T-helper 1 cell treated with Interleukin-12 subunit alpha and Interleukin-12 subunit beta and Interleukin-4 antibody, amounts not matched to agents 30 ng/mL and 1 ng/mL, for 36 hours (primary cell): ENCODE measurements at regions not wholly inside any gene's neighbourhood (a gene's known extent, or its start where the extent isn't known, plus 50 kb on each side); places are given as distances from the start of the nearest gene placed in this dataset.
"Not testable (repeated sequence)": the region's sequence is repeated elsewhere in the genome, so short reads cannot be mapped to it uniquely, and the experiment has no call there.

ENCODE experiments used
- intact Hi-C: fragments of 100-400 bp; cut with micrococcal nuclease; formaldehyde crosslinking; loops from one replicate; pipeline ENCODE4 v1.15.1; 2024

DNA sequence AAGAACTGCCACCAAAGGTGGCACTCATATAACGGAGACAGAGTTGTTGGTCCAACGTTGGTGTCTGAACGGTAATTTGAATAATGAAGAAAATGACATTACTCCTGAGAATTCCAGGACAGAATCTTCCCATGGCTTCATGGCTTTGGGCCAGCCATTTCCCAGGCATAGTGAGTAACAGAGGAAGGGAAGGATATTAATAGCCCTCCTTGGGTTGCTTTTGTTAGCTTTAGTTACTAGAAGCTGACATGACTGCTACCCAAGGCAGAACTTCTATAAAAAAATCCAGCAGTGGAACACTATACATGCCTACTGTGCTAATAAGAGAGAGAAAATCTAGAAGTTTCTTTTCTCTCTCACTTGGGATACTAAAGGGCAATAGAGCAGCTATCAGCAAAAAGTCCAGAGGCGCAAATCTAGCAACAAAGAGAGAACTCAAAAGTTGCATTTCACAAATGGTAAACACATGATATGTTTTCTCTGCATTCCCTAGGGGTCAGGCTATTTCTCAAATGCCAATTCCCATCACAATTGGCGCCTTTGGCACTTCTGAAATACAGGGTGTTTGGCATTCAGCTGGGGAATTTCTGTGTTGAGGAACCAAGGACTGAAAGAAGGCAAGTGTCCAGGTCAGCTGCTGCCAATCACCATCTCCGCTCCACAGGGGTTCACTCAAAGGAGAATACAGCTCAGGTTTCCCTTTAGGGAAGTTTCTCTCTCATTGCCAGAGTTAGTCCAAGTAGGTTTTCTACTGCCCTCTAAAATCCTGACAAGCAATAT, 160.8 kb upstream of the KYNU start:
- intact Hi-C loops: no loop called here

DNA sequence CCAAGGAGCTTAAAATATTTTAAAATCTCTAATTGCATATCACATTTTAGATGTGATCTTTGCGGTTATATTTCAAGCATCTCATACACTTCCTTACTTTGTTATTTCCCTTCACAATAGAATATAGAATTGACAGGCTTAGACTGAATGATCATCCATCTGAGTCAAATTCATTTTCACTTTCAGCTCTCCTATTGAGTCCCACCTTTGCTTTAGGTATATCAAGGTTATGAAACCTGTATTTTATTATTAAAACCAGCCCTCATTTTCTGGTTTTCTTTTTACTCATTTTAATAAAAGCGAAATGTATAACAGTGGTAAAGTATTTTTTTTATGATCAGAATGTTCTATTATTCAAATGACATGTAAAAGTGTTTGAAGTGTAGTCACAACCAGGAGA, 162.9 kb upstream of the KYNU start:
- intact Hi-C loops: no loop called here

DNA sequence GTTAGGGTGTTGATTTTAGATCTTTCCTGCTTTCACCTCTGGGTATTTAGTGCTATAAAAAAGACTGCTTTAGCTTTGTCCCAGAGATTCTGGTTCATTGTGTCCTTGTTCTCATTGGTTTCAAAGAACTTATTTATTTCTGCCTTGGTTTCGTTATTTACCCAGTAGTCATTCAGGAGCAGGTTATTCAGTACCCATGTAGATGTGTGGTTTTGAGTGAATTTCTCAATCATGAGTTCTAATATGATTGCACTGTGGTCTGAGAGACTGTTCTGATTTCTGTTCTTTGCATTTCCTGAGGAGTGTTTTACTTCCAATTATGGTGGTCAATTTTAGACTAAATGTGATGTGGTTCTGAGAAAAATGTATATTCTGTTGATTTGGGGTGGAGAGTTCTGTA, 167.1 kb upstream of the KYNU start:
- intact Hi-C loops: no loop called here

DNA sequence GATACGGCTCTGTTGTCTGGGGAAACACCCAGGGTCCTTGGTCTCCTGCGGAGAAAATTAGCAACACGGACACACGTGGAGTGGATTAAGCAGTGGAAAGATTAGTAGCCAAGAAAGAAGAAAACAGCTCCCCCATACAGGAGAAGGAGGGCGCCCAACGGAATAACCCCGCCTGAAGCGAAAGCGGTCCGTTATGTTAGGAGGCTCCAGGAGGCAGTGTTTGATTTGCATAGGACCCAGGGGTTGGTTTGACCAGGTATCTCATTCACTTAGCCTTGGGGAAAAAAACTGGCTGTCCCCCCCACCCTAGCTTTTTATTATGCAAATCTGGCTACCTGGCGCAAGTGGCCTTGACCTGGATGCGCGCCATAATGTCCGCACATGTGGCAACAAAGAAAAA, 170.1 kb upstream of the KYNU start:
- intact Hi-C loops: no loop called here

DNA sequence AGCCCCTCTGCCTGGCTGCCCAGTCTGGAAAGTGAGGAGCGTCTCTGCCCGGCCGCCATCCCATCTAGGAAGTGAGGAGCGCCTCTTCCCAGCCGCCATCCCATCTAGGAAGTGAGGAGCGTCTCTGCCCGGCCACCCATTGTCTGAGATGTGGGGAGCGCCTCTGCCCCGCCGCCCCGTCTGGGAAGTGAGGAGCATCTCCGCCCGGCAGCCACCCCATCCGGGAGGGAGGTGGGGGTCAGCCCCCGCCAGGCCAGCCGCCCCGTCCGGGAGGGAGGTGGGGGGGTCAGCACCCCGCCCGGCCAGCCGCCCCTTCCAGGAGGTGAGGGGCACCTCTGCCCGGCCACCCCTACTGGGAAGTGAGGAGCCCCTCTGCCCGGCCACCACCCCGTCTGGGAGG, 175.1 kb upstream of the KYNU start:
- intact Hi-C loops: not testable (repeated sequence)

DNA sequence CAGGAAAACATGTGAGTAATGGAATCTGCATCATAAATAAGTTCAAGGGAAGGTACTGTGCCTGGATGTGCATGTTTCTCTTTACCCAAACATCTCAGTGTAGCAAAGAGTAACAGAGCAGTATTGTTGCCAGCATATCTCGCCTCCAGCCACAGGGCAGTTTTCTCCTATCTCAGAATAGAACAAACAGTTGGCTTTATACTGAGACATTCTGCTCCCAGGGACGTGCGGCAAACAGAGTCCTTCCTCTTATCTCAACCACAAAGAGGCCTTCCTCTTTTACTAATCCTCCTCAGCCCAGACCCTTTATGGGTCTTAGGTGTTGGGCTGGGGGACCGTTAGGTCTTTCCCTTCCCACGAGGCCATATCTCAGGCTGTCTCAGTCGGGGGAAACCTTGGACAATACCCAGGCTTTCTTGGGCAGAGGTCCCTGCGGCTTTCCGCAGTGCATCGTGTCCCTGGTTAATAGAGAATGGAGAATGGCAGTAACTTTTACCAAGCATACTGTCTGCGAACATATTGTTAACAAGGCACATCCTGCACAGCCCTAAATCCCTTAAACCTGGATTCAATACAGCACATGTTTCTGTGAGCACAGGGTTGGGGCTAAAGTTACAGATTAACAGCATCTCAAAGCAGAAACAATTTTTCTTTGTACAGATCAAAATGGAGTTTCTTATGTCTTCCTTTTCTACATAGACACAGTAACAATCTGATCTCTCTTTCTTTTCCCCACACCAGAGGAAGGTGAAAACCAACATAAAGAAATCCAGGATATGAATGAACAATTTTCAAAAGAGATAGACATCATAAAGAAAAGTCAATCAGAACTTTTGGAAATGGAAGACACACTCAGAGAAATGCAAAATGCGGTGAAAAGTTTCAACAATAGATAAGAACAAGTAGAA, 181.9 kb upstream of the KYNU start:
- intact Hi-C loops: not testable (repeated sequence)

DNA sequence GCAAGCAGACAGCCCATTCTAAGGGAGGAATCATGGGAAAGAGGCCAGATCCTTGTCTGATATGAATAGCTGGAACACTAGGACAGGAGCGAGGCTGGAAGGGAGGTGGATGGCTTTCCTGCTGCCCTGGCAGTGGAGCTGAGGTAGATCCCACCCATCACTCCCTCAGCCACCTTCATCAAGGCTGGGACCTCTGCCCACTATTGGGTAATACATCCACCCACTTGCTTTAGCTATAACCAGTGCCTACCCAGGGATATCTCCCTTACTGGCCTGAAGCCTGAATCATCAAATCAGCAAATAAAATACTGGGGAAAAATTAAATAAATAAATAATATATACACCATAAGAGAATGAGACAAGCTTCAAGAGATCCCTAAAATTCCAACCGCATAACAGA, 183.2 kb upstream of the KYNU start:
- intact Hi-C loops: no loop called here

DNA sequence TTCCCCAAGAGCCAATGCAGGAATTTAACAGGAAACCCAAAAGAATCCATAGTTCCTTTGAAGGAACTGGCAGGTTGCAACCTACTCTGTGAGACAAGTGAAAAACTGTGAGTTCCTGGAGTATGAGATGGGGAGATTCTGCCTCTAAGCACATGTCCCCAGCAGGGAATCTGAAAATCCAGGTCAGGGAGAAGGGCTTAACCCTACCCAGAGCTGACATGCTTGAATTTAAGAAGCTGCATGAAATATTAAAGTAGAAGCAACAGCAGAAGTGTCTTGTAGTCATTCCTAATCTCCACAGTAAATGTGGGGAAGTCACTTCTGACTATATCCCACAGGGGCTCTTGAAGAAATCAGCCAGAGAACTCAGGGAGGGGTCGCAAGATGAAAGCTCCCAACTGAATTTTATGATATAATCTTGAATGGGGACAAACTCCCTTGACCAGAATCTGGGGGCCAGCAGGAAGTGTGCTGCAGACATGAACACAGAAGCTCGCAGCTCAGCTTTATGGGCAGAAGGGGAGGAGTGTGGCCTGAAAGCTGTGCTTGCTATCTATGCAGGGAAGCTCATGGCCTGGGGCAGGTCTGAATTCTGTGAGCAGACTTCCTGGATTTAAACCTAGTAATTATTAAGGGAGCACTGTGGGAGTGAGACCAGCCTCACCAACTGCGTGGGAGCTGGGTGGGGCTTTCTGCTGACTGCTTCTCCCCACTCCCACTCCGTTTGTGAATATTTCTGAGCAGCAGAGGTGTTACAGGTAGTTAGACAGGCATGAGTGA, 184.1 kb upstream of the KYNU start:
- intact Hi-C loops: no loop called here

DNA sequence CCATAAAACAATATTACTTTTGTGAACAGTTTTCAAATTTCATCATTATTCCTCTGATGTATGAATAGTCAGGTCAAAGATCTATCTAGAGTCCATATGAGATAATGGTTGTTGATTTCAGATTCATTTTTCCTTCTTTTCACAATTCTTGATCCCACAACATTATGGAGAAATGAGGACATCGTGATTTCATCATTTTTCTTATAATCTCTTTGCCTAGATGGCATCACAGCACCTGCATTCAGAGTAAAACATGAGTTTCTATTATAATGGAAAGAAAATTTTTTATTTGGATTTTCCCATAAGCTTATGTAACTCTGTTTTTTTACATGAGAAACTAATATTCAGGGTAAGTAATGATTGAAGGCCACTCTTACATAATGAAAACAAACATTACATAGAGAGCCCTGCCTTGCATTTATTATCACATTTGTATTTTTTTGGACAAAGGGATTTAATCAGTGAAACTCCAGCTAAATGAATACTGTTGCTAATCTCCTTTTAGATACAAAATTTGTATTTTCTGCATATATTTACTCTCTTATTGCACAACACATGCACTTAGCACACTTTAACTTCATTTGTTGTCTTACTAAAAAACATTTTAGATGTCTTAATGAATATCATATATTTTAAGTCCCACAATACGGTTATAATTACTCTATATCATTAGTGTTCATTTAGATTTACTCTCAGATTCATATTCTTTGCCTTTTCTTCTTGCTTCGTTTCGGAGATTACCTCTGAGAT, 188.4 kb upstream of the KYNU start:
- intact Hi-C loops: no loop called here

DNA sequence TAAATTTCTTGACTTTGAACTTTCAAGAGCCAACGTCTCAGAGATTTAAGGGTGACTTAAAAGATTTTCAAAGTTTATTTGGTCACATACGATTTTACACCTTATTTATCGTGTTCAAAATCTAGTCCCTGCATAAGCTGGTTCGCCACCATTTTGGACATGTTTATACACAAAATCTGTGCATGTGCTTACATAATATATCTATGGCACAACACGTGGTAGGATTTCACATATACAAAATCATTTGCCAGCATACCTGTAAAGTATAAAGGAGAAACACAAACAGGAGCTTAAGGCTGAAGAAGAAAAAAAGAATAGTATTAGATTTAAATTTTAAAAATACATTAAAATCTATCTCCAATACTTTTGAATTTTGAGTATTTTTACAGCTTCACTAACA, 190.0 kb upstream of the KYNU start:
- intact Hi-C loops: no loop called here

DNA sequence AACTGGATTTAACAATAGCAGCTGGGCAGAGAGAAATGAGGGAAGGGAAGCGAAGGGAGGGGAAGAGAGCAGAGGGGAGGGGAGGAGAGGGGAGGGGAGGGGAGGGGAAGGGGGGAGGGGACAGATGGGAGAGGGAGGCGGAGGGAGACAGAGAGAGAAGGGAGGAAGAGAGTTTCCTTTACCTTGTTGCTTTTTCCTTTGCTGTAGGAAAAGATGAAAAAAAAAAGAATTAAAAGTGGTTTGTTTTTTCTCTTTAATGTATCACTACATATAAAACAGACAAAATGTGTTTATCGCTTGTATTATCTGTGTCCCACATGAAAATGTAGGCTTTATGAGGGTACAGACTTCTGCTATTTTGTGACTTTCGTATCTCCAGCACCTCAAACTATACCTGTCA, 190.4 kb upstream of the KYNU start:
- intact Hi-C loops: no loop called here

DNA sequence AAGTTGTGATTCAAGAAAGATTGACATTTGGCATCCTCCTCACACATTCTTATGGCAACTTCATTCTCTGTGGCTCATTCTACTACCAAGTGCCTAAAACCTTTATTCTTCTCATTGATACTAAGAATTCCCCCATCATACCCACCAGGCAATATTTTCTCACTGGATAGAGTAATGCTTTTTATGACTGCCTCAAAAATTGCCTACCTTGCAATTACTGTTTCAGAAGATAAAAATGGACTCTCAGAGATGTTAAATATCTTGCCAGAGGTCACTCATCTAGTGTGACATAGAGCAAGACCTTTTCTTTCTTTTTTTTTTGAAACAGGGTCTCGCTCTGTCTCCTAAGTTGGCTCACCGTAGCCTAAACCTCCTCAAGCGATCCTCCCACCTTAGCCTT, 192.8 kb upstream of the KYNU start:
- intact Hi-C loops: no loop called here

DNA sequence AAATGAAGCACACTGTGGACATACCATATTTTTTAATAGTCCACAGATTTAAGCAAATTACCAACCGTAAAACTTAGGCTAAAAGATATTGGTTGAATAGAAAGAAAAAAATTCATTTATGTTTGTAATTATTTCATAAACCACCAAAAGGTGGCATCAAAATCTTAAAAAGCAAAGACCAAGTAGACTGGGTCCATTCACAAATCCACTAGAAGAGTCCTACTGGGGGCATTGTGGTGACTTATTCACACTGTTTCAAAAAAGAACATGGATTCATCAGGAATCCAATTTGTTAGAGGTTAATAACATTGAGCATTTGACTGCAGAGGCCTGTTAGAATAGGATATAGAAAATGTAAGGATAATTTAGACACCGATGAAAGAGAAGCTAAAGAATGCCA, 194.9 kb upstream of the KYNU start:
- intact Hi-C loops: no loop called here

DNA sequence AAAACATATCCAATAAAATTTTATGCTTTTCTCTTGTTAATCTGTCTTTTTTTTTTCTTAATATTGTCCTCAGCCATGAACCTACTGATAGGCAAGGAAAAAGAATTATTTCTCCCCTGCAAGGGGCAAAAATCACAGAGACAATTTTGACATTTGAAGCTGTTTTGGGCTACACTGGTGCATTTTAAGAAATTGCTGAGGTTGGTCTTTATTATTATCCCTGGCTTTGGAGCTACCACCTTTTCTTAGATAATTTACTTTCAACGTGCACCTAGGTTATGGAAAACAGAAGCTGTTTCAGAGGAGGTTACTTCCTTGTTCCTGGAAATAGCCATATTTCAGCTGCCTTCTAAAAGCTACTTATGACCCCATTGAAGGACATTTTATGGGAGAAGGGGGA, 195.5 kb upstream of the KYNU start:
- intact Hi-C loops: no loop called here

DNA sequence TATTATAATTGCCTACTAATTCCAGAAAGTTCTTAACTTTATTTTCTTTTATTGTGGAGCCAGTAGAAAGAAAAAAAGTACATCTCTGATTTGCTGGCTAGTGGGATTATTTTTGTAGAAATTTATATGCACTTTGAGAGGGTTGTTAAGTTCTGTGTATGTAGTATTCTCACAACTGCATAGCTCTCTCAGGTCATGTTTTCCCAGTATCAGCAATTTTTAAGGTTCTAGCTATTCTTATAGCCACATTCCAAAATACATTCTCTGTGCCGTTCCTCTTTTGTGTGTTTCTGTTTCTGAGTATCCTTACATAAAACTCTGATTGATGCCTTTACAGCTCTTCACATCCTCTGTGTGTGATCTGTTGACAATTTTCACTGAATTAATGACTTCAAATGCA, 199.3 kb upstream of the KYNU start:
- intact Hi-C loops: no loop called here

DNA sequence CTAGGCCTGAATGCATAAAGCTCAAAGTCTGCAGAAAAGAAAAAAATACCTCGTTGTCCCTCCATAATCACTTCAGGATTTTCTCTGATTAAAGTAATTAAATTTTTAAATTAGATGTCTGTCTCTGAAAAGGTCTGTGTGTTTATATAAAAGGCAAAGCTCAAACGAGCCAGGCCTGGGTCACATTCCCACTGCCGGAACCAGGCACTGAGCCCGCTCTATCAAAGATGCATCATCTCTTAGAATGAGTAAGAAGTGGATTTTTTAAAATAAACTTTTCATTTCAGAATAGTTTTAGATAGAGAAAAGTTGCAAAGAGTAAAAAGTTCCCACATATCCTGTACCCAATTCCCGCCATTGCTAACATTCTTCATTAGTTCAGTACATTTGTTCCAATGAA, 202.1 kb upstream of the KYNU start:
- intact Hi-C loops: no loop called here

DNA sequence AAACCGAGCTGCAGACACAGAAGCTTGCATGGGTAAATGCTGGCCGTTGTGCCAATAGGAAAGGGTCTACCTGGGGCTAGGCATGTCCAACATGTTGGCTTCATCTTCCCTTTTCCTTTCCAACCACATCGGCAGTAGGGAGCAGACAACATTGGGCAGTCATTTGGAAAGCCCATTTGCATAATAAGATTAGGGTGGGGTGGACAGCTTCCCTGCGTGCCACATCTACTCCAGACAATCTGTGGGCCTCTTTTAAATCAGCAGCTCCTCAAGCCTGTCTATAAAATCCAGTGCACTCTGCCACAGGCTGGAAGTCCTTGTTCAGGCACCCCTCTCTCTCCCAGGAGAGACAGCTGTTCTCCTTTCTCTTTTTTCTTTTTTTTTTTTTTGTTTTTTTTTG, 203.6 kb upstream of the KYNU start:
- intact Hi-C loops: loop anchor here (1.0 kb wide), 1 partner anchor 9 kb away; no protein-coding TSS in a partner anchor

DNA sequence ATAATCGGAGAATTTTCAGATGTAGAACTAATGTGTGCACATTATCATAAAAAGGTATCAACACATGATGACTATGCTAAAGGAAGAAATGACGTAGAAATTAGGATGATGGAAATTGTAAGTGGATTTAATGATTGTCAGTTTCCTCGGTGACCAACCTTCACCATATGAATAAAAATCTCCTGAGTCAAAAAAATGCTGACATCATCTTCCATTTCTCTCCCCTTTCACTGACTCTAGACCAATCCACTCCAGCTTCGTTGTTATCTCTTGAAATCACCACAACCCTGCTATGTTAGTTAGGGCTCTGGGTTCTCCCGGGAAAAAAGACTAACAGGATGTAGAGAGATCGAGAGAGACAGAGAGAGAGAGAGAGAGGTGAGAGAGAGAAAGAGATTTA, 204.8 kb upstream of the KYNU start:
- intact Hi-C loops: loop anchor here (1.0 kb wide), 1 partner anchor 7 kb away; no protein-coding TSS in a partner anchor

DNA sequence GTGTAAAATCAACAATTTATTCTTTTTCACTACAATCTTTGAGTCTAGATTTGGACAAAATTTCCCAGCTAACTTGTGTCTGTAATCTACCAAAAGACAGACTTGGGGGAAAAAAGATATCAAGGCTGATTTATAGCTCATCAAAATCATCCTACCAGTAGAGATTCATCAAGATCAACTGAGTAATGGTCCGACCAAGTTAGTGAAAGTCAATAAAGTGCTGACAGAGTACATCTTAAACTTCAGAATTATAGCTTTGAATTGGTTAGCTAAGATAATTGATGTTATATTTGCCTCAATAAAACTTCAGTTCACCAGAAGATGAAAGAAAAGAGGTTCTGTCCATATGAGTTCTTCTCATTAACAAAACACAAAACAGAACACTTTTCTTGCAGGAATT, 207.1 kb upstream of the KYNU start:
- intact Hi-C loops: no loop called here

DNA sequence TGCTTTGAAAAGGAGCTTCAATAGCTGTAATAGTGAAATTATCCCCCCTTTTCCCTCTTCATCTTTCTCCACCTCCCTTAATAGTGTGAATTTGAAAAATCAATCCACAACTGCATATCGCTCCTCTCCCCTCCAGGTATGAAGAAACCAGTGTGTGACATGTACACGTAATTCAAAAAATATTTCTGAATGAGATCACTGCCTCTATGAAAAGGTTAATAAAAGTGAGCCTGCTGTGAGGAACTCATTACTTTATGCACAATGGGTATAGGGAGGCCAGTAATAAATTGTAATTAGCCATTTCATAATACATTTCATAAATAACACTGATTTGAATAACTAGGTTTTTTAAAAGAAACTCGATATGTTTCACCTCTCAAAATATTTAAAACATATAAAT, 209.0 kb upstream of the KYNU start:
- intact Hi-C loops: no loop called here

DNA sequence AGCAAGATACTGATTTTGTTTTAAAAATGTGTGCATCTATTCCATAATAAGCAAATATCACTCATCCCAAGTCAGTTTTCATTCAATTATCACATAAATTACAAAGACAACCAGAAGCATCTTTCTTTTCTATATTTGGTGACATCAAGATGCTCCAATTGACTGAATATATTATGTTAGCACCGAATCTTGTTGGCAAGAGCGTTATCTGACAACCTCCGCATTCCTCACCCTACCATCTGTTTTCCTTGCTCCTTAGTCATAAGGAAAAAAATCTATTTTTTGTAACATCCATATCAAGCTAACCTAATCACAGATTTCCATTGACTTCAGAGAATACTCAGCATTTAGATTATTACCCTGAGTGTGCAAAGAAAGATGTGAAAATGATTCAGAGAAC, 212.2 kb upstream of the KYNU start:
- intact Hi-C loops: loop anchor here (1.0 kb wide), 1 partner anchor 8 kb away; no protein-coding TSS in a partner anchor
